ENCODE measurements at regions not wholly inside any gene's neighbourhood (a gene's known extent, or its start where the extent isn't known, plus 50 kb on each side); places are given as distances from the start of the nearest gene placed in this dataset.

DNA sequence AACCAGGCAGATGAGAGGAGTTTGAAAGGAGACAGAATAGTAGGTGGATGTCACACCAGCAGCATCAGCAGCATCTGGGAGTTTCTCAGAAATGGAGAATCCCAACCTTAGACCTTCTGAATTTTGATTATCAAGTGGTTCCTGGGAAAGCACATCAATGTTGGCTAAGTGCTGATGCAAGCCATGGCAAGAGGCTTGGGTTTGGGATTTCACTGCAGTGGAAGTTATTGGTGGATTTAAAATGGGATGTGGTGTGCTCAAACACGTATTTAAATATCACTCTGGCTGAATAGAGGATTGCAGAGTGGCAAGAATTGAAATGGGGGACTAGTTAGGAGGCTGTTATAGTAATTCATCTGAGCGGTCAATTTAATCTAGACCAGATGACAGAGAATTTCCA lies 387.8 kb upstream of the WWC1 start:
- WGBS (ENCODE audit: low lambda C conversion rate): 3% methylated on average over 2 of the region's 2 CpGs
- H3K9ac ChIP-seq (ENCODE audit: insufficient read depth, low read depth, low read length): no peak overlapping the region
- intact Hi-C loops (cut with micrococcal nuclease; ENCODE audit: unreplicated experiment): no loop called here
- POLR2A ChIA-PET: no interaction called here
- no peak for DNase-seq (ENCODE audit: low spot score)
- H3K36me3 ChIP-seq (replicated peaks in 1 of 2; ENCODE audit: control insufficient read depth in 1 of 2, insufficient read depth in 2 of 2, low read length in 2 of 2): no peaks in the 10 kb centered on the region
- ATAC-seq: no peak
- no TSS peak for BruUV-seq (replicated peaks)
- no peak overlapping the region for H3K27ac ChIP-seq (ENCODE audit: extremely low read length, insufficient read depth, low read length)
- no peaks in the 10 kb centered on the region for H3K9me3 ChIP-seq (ENCODE audit: low read length)
- no peak overlapping the region for H3K4me2 ChIP-seq (ENCODE audit: low read depth, low read length)
- no peak for FAIRE-seq
- no peaks in the 10 kb centered on the region for H3K79me2 ChIP-seq (ENCODE audit: insufficient read depth, low read length)
- no peak overlapping the region for H2AFZ ChIP-seq (ENCODE audit: low read length)
- TF ChIP-seq, protein P1, sequence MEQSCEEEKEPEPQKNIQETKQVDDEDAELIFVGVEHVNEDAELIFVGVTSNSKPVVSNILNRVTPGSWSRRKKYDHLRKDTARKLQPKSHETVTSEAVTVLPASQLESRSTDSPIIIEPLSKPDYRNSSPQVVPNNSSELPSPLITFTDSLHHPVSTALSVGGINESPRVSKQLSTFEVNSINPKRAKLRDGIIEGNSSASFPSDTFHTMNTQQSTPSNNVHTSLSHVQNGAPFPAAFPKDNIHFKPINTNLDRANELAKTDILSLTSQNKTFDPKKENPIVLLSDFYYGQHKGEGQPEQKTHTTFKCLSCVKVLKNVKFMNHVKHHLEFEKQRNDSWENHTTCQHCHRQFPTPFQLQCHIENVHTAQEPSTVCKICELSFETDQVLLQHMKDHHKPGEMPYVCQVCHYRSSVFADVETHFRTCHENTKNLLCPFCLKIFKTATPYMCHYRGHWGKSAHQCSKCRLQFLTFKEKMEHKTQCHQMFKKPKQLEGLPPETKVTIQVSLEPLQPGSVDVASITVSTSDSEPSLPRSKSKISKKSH (CRISPR knock-in tag; IDR thresholded peaks at IDR 0.05; ENCODE audit: borderline replicate concordance): no peak
- no peak for TF ChIP-seq TEAD3 (CRISPR knock-in tag; optimal IDR thresholded peaks at IDR 0.05; ENCODE audit: borderline replicate concordance)
- no peak for TF ChIP-seq CREBL2 (CRISPR knock-in tag; IDR thresholded peaks at IDR 0.05; ENCODE audit: borderline replicate concordance)
- no peak for TF ChIP-seq SOX6 (IDR thresholded peaks at IDR 0.05)
- no peak for TF ChIP-seq SOX6 (CRISPR knock-in tag; IDR thresholded peaks at IDR 0.05)
- TF ChIP-seq PAF1 (CRISPR knock-in tag; IDR thresholded peaks at IDR 0.05): no peak
- TF ChIP-seq XRCC5 (optimal IDR thresholded peaks at IDR 0.05; ENCODE audit: low read length): no peak
- TF ChIP-seq ZNF468 (CRISPR knock-in tag; IDR thresholded peaks at IDR 0.05): no peak
- no peak for TF ChIP-seq ISL2 (CRISPR knock-in tag; IDR thresholded peaks at IDR 0.05)
- TF ChIP-seq GMEB1 (CRISPR knock-in tag; IDR thresholded peaks at IDR 0.05; ENCODE audit: borderline replicate concordance): no peak
- TF ChIP-seq ATM (IDR thresholded peaks at IDR 0.05; ENCODE audit: borderline replicate concordance): no peak
- TF ChIP-seq PTBP1 (IDR thresholded peaks at IDR 0.05; ENCODE audit: low read depth, low read length, poor library complexity, severe bottlenecking): no peak
- TF ChIP-seq, protein P2, sequence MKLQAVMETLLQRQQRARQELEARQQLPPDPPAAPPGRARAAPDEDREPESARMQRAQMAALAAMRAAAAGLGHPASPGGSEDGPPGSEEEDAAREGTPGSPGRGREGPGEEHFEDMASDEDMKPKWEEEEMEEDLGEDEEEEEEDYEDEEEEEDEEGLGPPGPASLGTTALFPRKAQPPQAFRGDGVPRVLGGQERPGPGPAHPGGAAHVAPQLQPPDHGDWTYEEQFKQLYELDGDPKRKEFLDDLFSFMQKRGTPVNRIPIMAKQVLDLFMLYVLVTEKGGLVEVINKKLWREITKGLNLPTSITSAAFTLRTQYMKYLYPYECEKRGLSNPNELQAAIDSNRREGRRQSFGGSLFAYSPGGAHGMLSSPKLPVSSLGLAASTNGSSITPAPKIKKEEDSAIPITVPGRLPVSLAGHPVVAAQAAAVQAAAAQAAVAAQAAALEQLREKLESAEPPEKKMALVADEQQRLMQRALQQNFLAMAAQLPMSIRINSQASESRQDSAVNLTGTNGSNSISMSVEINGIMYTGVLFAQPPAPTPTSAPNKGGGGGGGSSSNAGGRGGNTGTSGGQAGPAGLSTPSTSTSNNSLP (IDR thresholded peaks at IDR 0.05; ENCODE audit: low read depth, low read length): no peak
- TF ChIP-seq ZNF276 (CRISPR knock-in tag; IDR thresholded peaks at IDR 0.05; ENCODE audit: low read depth): no peak
- TF ChIP-seq RAD21 (CRISPR knock-in tag; IDR thresholded peaks at IDR 0.05): no peak
- no peak for TF ChIP-seq KLF11 (CRISPR knock-in tag; IDR thresholded peaks at IDR 0.05)
- no peak for TF ChIP-seq SCMH1 (CRISPR knock-in tag; IDR thresholded peaks at IDR 0.05; ENCODE audit: borderline replicate concordance)
- no peak for TF ChIP-seq KMT2B (CRISPR knock-in tag; IDR thresholded peaks at IDR 0.05)
- TF ChIP-seq GFI1 (CRISPR knock-in tag; IDR thresholded peaks at IDR 0.05; ENCODE audit: borderline replicate concordance): no peak
- no peaks in the 10 kb centered on the region for H4K20me1 ChIP-seq (ENCODE audit: insufficient read depth, low read length)
- H3K4me3 ChIP-seq (replicated peaks in 1 of 3; ENCODE audit: insufficient read depth in 1 of 3, low read depth in 2 of 3, low read length in 3 of 3): no peak overlapping the region
- CTCF ChIA-PET (ENCODE audit: low intra/inter-chr PET ratio, low total read pairs): no interaction called here
- H3K4me1 ChIP-seq (ENCODE audit: insufficient read depth, low read length): no peaks in the 10 kb centered on the region
- in situ Hi-C loops (cut with HindIII; ENCODE audit: extremely low pct_ligation_motif_present, low pct_unique_long_range_greater_than_20kb): no loop called here
- peaks cover 0 to 8% of the 10 kb centered on the region in 2 experiments; a peak in 1 of 5 replicates for H3K27me3 ChIP-seq (ENCODE audit: control insufficient read depth in 1 of 2, insufficient read depth in 2 of 2, low read length in 2 of 2)
